ENCODE measurements at regions not wholly inside any gene's neighbourhood (a gene's known extent, or its start where the extent isn't known, plus 50 kb on each side); places are given as distances from the start of the nearest gene placed in this dataset.

- Histone ChIP-seq H3K4me3 (ENCODE audit: low read length in 2 of 2) (no peak overlapping the region), H3K27ac (ENCODE audit: low read length) (no peak overlapping the region)
These were observed 345.4 kb upstream of the NR5A2 start for GRCh38 chr1:199682081-199682480.

GRCh38 chr1:199684686-199685273, 342.7 kb upstream of the NR5A2 start:
- no peaks in the 10 kb centered on the region for H3K36me3 ChIP-seq (ENCODE audit: control insufficient read depth in 2 of 2, insufficient read depth in 2 of 2, low read length in 2 of 2)
- H3K4me3 ChIP-seq (ENCODE audit: low read length in 2 of 2) = no peak overlapping the region
- H3K27me3 ChIP-seq (ENCODE audit: control insufficient read depth in 1 of 2, insufficient read depth in 2 of 2, low read length in 2 of 2) = no peaks in the 10 kb centered on the region
- H3K27ac ChIP-seq (ENCODE audit: low read length) = no peak overlapping the region
- H3K4me1 ChIP-seq (ENCODE audit: control insufficient read depth, insufficient read depth, low read length) = no peaks in the 10 kb centered on the region
- no peak overlapping the region for H3K9ac ChIP-seq (ENCODE audit: low read length in 2 of 2)
- no peaks in the 10 kb centered on the region for H3K9me3 ChIP-seq (ENCODE audit: control insufficient read depth in 2 of 2, low read length in 2 of 2)

More at GRCh38 chr1:199682081-199682480, 345.4 kb upstream of the NR5A2 start:
- no peaks in the 10 kb centered on the region for H3K9me3 ChIP-seq (ENCODE audit: control insufficient read depth in 2 of 2, low read length in 2 of 2)
- H3K27me3 ChIP-seq (ENCODE audit: control insufficient read depth in 1 of 2, insufficient read depth in 2 of 2, low read length in 2 of 2) = no peaks in the 10 kb centered on the region
- no peaks in the 10 kb centered on the region for H3K36me3 ChIP-seq (ENCODE audit: control insufficient read depth in 2 of 2, insufficient read depth in 2 of 2, low read length in 2 of 2)
- H3K9ac ChIP-seq (ENCODE audit: low read length in 2 of 2) = no peak overlapping the region
- H3K4me1 ChIP-seq (ENCODE audit: control insufficient read depth, insufficient read depth, low read length) = no peaks in the 10 kb centered on the region

- Histone ChIP-seq H3K36me3 (ENCODE audit: control insufficient read depth in 2 of 2, insufficient read depth in 2 of 2, low read length in 2 of 2) (no peaks in the 10 kb centered on the region), H3K4me1 (ENCODE audit: control insufficient read depth, insufficient read depth, low read length) (no peaks in the 10 kb centered on the region), H3K4me3 (ENCODE audit: low read length in 2 of 2) (no peak overlapping the region), H3K9ac (ENCODE audit: low read length in 2 of 2) (no peak overlapping the region), H3K9me3 (ENCODE audit: control insufficient read depth in 2 of 2, low read length in 2 of 2) (no peaks in the 10 kb centered on the region), H3K27ac (ENCODE audit: low read length) (no peak overlapping the region), H3K27me3 (ENCODE audit: control insufficient read depth in 1 of 2, insufficient read depth in 2 of 2, low read length in 2 of 2) (no peaks in the 10 kb centered on the region)
These were observed 342.1 kb upstream of the NR5A2 start for GRCh38 chr1:199685369-199685768.

- H3K9ac ChIP-seq (ENCODE audit: low read length in 2 of 2) = no peak overlapping the region
- no peak overlapping the region for H3K4me3 ChIP-seq (ENCODE audit: low read length in 2 of 2)
These were observed 340.2 kb upstream of the NR5A2 start for GRCh38 chr1:199687321-199687720.

GRCh38 chr1:199688133-199688676, 339.3 kb upstream of the NR5A2 start:
- Histone ChIP-seq H3K36me3 (ENCODE audit: control insufficient read depth in 2 of 2, insufficient read depth in 2 of 2, low read length in 2 of 2) (no peaks in the 10 kb centered on the region), H3K9ac (ENCODE audit: low read length in 2 of 2) (no peak overlapping the region), H3K4me1 (ENCODE audit: control insufficient read depth, insufficient read depth, low read length) (no peaks in the 10 kb centered on the region), H3K9me3 (ENCODE audit: control insufficient read depth in 2 of 2, low read length in 2 of 2) (no peaks in the 10 kb centered on the region), H3K4me3 (ENCODE audit: low read length in 2 of 2) (no peak overlapping the region), H3K27me3 (ENCODE audit: control insufficient read depth in 1 of 2, insufficient read depth in 2 of 2, low read length in 2 of 2) (no peaks in the 10 kb centered on the region), H3K27ac (ENCODE audit: low read length) (no peak overlapping the region)

More at GRCh38 chr1:199687321-199687720, 340.2 kb upstream of the NR5A2 start:
- Histone ChIP-seq H3K27me3 (ENCODE audit: control insufficient read depth in 1 of 2, insufficient read depth in 2 of 2, low read length in 2 of 2) (no peaks in the 10 kb centered on the region), H3K4me1 (ENCODE audit: control insufficient read depth, insufficient read depth, low read length) (no peaks in the 10 kb centered on the region), H3K9me3 (ENCODE audit: control insufficient read depth in 2 of 2, low read length in 2 of 2) (no peaks in the 10 kb centered on the region), H3K27ac (ENCODE audit: low read length) (no peak overlapping the region), H3K36me3 (ENCODE audit: control insufficient read depth in 2 of 2, insufficient read depth in 2 of 2, low read length in 2 of 2) (no peaks in the 10 kb centered on the region)

- H3K9me3 ChIP-seq (ENCODE audit: control insufficient read depth in 2 of 2, low read length in 2 of 2) = no peaks in the 10 kb centered on the region
- no peak overlapping the region for H3K4me3 ChIP-seq (ENCODE audit: low read length in 2 of 2)
- no peaks in the 10 kb centered on the region for H3K4me1 ChIP-seq (ENCODE audit: control insufficient read depth, insufficient read depth, low read length)
- no peaks in the 10 kb centered on the region for H3K27me3 ChIP-seq (ENCODE audit: control insufficient read depth in 1 of 2, insufficient read depth in 2 of 2, low read length in 2 of 2)
- H3K27ac ChIP-seq (ENCODE audit: low read length) = no peak overlapping the region
- no peak overlapping the region for H3K9ac ChIP-seq (ENCODE audit: low read length in 2 of 2)
- no peaks in the 10 kb centered on the region for H3K36me3 ChIP-seq (ENCODE audit: control insufficient read depth in 2 of 2, insufficient read depth in 2 of 2, low read length in 2 of 2)
These were observed 338.7 kb upstream of the NR5A2 start for GRCh38 chr1:199688774-199689173.

- Histone ChIP-seq H3K4me1 (ENCODE audit: control insufficient read depth, insufficient read depth, low read length) (no peaks in the 10 kb centered on the region), H3K9ac (ENCODE audit: low read length in 2 of 2) (no peak overlapping the region), H3K9me3 (ENCODE audit: control insufficient read depth in 2 of 2, low read length in 2 of 2) (no peaks in the 10 kb centered on the region), H3K27ac (ENCODE audit: low read length) (no peak overlapping the region), H3K4me3 (ENCODE audit: low read length in 2 of 2) (no peak overlapping the region), H3K27me3 (ENCODE audit: control insufficient read depth in 1 of 2, insufficient read depth in 2 of 2, low read length in 2 of 2) (no peaks in the 10 kb centered on the region), H3K36me3 (ENCODE audit: control insufficient read depth in 2 of 2, insufficient read depth in 2 of 2, low read length in 2 of 2) (no peaks in the 10 kb centered on the region)
These were observed 337.0 kb upstream of the NR5A2 start for GRCh38 chr1:199690496-199690895.

- Histone ChIP-seq H3K9ac (ENCODE audit: low read length in 2 of 2) (no peak overlapping the region), H3K4me1 (ENCODE audit: control insufficient read depth, insufficient read depth, low read length) (no peaks in the 10 kb centered on the region), H3K9me3 (ENCODE audit: control insufficient read depth in 2 of 2, low read length in 2 of 2) (no peaks in the 10 kb centered on the region), H3K27me3 (ENCODE audit: control insufficient read depth in 1 of 2, insufficient read depth in 2 of 2, low read length in 2 of 2) (no peaks in the 10 kb centered on the region), H3K27ac (ENCODE audit: low read length) (no peak overlapping the region), H3K36me3 (ENCODE audit: control insufficient read depth in 2 of 2, insufficient read depth in 2 of 2, low read length in 2 of 2) (no peaks in the 10 kb centered on the region), H3K4me3 (ENCODE audit: low read length in 2 of 2) (no peak overlapping the region)
These were observed 336.0 kb upstream of the NR5A2 start for GRCh38 chr1:199691540-199691939.

GRCh38 chr1:199693724-199694123, 333.8 kb upstream of the NR5A2 start:
- no peaks in the 10 kb centered on the region for H3K36me3 ChIP-seq (ENCODE audit: control insufficient read depth in 2 of 2, insufficient read depth in 2 of 2, low read length in 2 of 2)
- H3K4me1 ChIP-seq (ENCODE audit: control insufficient read depth, insufficient read depth, low read length) = no peaks in the 10 kb centered on the region
- no peak overlapping the region for H3K27ac ChIP-seq (ENCODE audit: low read length)
- no peaks in the 10 kb centered on the region for H3K9me3 ChIP-seq (ENCODE audit: control insufficient read depth in 2 of 2, low read length in 2 of 2)
- no peaks in the 10 kb centered on the region for H3K27me3 ChIP-seq (ENCODE audit: control insufficient read depth in 1 of 2, insufficient read depth in 2 of 2, low read length in 2 of 2)
- H3K4me3 ChIP-seq (ENCODE audit: low read length in 2 of 2) = no peak overlapping the region
- H3K9ac ChIP-seq (ENCODE audit: low read length in 2 of 2) = no peak overlapping the region

GRCh38 chr1:199696225-199696624, 331.3 kb upstream of the NR5A2 start:
- no peaks in the 10 kb centered on the region for H3K36me3 ChIP-seq (ENCODE audit: control insufficient read depth in 2 of 2, insufficient read depth in 2 of 2, low read length in 2 of 2)
- no peaks in the 10 kb centered on the region for H3K9me3 ChIP-seq (ENCODE audit: control insufficient read depth in 2 of 2, low read length in 2 of 2)
- no peak overlapping the region for H3K27ac ChIP-seq (ENCODE audit: low read length)
- no peaks in the 10 kb centered on the region for H3K27me3 ChIP-seq (ENCODE audit: control insufficient read depth in 1 of 2, insufficient read depth in 2 of 2, low read length in 2 of 2)
- no peak overlapping the region for H3K9ac ChIP-seq (ENCODE audit: low read length in 2 of 2)
- H3K4me3 ChIP-seq (ENCODE audit: low read length in 2 of 2) = no peak overlapping the region
- H3K4me1 ChIP-seq (ENCODE audit: control insufficient read depth, insufficient read depth, low read length) = no peaks in the 10 kb centered on the region

- Histone ChIP-seq H3K4me3 (ENCODE audit: low read length in 2 of 2) (no peak overlapping the region), H3K9ac (ENCODE audit: low read length in 2 of 2) (no peak overlapping the region), H3K9me3 (ENCODE audit: control insufficient read depth in 2 of 2, low read length in 2 of 2) (no peaks in the 10 kb centered on the region), H3K4me1 (ENCODE audit: control insufficient read depth, insufficient read depth, low read length) (no peaks in the 10 kb centered on the region), H3K27ac (ENCODE audit: low read length) (no peak overlapping the region), H3K27me3 (ENCODE audit: control insufficient read depth in 1 of 2, insufficient read depth in 2 of 2, low read length in 2 of 2) (no peaks in the 10 kb centered on the region), H3K36me3 (ENCODE audit: control insufficient read depth in 2 of 2, insufficient read depth in 2 of 2, low read length in 2 of 2) (no peaks in the 10 kb centered on the region)
These were observed 329.3 kb upstream of the NR5A2 start for GRCh38 chr1:199698222-199698621.

Measured in stomach smooth muscle (tissue), 2 donors.